CD4-positive, alpha-beta T cell treated with Interleukin-17A for 4 hours (primary cell): ENCODE measurements at regions not wholly inside any gene's neighbourhood (a gene's known extent, or its start where the extent isn't known, plus 50 kb on each side); places are given as distances from the start of the nearest gene placed in this dataset.
"Not testable (repeated sequence)": the region's sequence is repeated elsewhere in the genome, so short reads cannot be mapped to it uniquely, and the experiment has no call there.

Source experiments
- DNase-seq: peaks from one replicate; pipeline ENCODE4 v3.0.0-alpha.2; 2020; ENCODE audit warnings: mixed read lengths

- DNase-seq, result no peak
Measured at GRCh38 chr12:111150360-111150759, 218.5 kb downstream of the PHETA1 start.

- no peak for DNase-seq
Measured at GRCh38 chr12:111149299-111149698, 219.6 kb downstream of the PHETA1 start.

- no peak for DNase-seq
Measured at GRCh38 chr12:111148005-111148404, 220.9 kb downstream of the PHETA1 start.

GRCh38 chr12:111143271-111143670 is 222.9 kb upstream of the MYL2 start:
- DNase-seq, result no peak

GRCh38 chr12:111141205-111141604 is 220.8 kb upstream of the MYL2 start:
- DNase-seq, result no peak

GRCh38 chr12:111138016-111138415 is 217.6 kb upstream of the MYL2 start:
- no peak for DNase-seq

GRCh38 chr12:111135293-111135832 is 215.0 kb upstream of the MYL2 start:
- no peak for DNase-seq

GRCh38 chr12:111130336-111130735 is 210.0 kb upstream of the MYL2 start:
- no peak for DNase-seq

- no peak for DNase-seq
Measured at GRCh38 chr12:111129149-111129767, 208.9 kb upstream of the MYL2 start.

- DNase-seq, result no peak
Measured at GRCh38 chr12:111126331-111126730, 206.0 kb upstream of the MYL2 start.

GRCh38 chr12:111124183-111124582 is 203.8 kb upstream of the MYL2 start:
- no peak for DNase-seq

GRCh38 chr12:111123390-111123789 is 203.0 kb upstream of the MYL2 start:
- DNase-seq, result no peak

- no peak for DNase-seq
Measured at GRCh38 chr12:111122458-111122878, 202.1 kb upstream of the MYL2 start.

GRCh38 chr12:111121840-111122239 is 201.5 kb upstream of the MYL2 start:
- no peak for DNase-seq

GRCh38 chr12:111120578-111120977 is 200.2 kb upstream of the MYL2 start:
- no peak for DNase-seq

- DNase-seq, result no peak
Measured at GRCh38 chr12:111117017-111117416, 196.6 kb upstream of the MYL2 start.

- DNase-seq, result not testable (repeated sequence)
Measured at GRCh38 chr12:111113313-111113712, 192.9 kb upstream of the MYL2 start.

- no peak for DNase-seq
Measured at GRCh38 chr12:111112311-111113098, 192.1 kb upstream of the MYL2 start.

- DNase-seq, result no peak
Measured at GRCh38 chr12:111111681-111112080, 191.3 kb upstream of the MYL2 start.

- DNase-seq, result no peak
Measured at GRCh38 chr12:111110556-111110955, 190.2 kb upstream of the MYL2 start.

GRCh38 chr12:111108726-111109125 is 188.3 kb upstream of the MYL2 start:
- no peak for DNase-seq

- DNase-seq, result no peak
Measured at GRCh38 chr12:111107392-111108178, 187.2 kb upstream of the MYL2 start.

GRCh38 chr12:111105294-111105693 is 184.9 kb upstream of the MYL2 start:
- DNase-seq, result no peak
